HG02884 (cell line): ENCODE measurements at regions not wholly inside any gene's neighbourhood (a gene's known extent, or its start where the extent isn't known, plus 50 kb on each side); places are given as distances from the start of the nearest gene placed in this dataset.
A peak's percentile ranks its signal among the peaks of the same experiment; 100 is the strongest.

Experiments
- ATAC-seq: cut with Tn5 transposase; IDR thresholded peaks from one replicate; pipeline ENCODE4 v1.9.1; 2021; ENCODE audit warnings: mild to moderate bottlenecking, moderate library complexity; ENCODE audit not compliant: unreplicated experiment

- ATAC-seq, result no peak
Measured at GRCh38 chr17:72403713-72404209, 282.9 kb downstream of the SOX9 start.

DNA sequence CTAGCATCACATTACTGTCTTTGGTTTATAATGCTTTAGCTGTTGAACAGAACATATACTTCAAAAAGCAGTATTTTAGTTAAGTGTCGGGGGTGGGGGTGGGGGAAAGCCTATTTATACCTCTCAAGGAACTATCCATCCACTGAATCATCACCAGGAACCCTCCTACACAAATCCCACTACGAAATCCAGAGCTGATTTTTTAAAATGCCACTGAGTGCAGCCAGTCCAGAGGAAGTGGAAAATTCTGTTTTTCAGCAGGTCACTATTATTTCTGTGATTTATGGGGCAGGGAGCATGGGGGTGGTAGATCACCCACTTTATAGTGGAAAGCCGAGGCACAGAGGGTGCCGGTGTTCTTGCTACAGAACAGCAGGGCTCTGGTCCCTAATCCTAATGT, 284.1 kb downstream of the SOX9 start:
- no peak for ATAC-seq

- ATAC-seq, result no peak
Measured at GRCh38 chr17:72405662-72406230, 284.9 kb downstream of the SOX9 start.

- no peak for ATAC-seq
Measured at GRCh38 chr17:72406498-72406897, 285.7 kb downstream of the SOX9 start.

DNA sequence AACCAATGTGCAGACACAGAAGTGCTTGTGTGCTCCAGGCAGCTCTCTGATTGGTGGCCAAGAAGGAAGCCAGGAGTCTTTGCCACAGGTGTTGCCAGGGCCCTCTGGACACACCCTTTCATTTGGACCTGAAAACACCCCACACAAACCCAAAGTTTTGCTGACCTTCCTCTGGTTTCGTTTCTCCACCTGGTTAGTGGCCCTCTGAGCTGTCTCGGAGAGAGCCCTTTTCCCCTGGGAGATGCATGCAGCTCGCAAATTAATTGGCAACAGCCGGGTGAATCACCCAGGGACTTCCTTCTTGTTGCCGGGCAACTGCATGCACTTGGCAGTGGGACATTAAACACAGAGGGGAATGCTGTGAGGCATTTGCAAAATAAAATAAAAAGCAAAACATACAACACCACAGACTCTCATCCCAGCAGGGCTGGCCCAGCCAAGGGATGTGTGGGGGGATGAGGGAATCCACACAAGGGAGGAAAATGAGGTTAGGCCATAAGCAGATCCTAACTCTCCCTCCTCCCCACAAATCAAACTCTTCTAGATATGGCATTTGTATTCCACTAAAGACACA, 286.6 kb downstream of the SOX9 start:
- peak; percentile 64 for ATAC-seq

GRCh38 chr17:72407931-72408330, 287.1 kb downstream of the SOX9 start:
- no peak for ATAC-seq

- ATAC-seq, result no peak
Measured at GRCh38 chr17:72408641-72409040, 287.8 kb downstream of the SOX9 start.

DNA sequence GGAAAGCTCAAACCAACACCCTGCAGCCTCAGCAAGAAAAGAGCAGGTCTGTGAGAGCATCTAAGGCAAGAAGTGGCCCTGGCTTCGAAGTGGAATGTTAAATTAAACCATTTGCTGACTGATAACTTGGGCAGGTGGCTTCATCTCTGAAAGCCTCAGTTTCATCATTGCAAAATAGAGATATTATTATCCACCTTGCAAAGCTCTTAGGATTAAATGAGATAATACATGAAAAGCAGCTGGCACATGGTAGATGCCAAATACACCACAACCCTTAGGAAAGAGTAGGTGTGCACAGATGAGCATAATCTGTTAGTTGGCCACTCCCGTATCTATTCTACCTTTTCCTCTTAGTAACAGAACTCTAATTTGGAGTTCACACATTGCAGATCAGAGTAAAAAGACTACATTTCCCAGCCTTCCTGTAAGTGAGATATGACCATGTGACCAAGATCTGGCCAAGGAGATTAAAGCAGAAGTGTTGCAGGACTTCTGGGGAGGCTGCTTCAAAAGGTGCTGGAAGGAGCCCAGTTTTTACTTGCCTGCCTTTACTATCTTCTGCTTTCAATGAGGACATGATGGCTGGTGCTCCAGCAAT, 288.7 kb downstream of the SOX9 start:
- no peak for ATAC-seq

GRCh38 chr17:72411124-72411563, 290.3 kb downstream of the SOX9 start:
- ATAC-seq, result no peak

- ATAC-seq, result no peak
Measured at GRCh38 chr17:72412650-72413076, 291.8 kb downstream of the SOX9 start.

GRCh38 chr17:72413077-72414031, 292.5 kb downstream of the SOX9 start:
- no peak for ATAC-seq

DNA sequence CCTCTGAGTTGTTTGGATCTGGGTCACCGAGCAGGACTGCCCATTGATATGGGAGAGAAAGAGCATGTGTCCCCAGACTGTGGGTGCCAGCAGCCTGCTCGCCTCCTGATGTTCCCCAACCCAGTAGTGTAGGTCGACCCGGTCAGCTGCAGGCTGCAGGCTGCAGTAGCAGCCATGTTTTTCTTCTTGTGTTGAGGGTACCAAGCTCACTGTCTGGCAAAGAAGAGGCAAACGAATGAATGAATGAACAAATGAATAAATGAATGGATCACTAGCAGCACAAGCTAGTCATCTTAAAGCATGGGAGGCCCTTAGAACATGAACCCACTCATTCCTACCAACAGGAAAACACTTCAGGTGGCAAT, 293.2 kb downstream of the SOX9 start:
- no peak for ATAC-seq

GRCh38 chr17:72414967-72415853, 294.4 kb downstream of the SOX9 start:
- no peak for ATAC-seq

DNA sequence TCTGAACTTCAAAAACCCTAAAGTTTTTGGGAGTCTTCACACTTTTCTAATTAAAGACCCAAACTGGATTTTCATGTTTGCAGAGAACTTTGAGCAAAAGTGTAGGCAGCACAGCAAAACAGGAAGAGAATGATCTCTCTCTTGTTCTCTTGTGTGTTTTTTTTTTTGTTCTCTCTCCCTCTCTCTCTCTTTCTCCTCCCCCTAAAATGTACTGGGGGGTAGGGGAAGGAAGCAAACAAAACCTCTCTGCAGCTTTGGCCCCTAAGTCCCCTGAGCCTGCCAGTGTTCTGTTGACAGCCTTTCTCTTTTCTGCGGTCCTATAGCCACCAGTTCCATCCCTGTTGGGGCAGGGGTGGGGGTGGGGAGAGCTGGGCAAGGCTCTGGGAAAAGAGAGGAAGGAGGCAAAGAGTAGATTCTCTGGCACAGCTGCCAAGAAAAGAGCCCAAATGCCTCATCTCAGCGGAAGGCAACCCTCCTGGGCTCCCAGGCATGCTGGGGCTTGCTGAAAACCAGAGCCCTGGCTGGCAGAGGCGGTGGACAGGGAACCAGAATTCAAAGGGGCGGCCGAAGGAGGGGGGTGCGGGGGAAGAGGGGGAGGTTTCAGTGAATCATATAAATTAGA, 295.3 kb downstream of the SOX9 start:
- ATAC-seq, result no peak

- no peak for ATAC-seq
Measured at GRCh38 chr17:72416905-72417304, 296.1 kb downstream of the SOX9 start.

- ATAC-seq, result no peak
Measured at GRCh38 chr17:72417627-72418026, 296.8 kb downstream of the SOX9 start.

DNA sequence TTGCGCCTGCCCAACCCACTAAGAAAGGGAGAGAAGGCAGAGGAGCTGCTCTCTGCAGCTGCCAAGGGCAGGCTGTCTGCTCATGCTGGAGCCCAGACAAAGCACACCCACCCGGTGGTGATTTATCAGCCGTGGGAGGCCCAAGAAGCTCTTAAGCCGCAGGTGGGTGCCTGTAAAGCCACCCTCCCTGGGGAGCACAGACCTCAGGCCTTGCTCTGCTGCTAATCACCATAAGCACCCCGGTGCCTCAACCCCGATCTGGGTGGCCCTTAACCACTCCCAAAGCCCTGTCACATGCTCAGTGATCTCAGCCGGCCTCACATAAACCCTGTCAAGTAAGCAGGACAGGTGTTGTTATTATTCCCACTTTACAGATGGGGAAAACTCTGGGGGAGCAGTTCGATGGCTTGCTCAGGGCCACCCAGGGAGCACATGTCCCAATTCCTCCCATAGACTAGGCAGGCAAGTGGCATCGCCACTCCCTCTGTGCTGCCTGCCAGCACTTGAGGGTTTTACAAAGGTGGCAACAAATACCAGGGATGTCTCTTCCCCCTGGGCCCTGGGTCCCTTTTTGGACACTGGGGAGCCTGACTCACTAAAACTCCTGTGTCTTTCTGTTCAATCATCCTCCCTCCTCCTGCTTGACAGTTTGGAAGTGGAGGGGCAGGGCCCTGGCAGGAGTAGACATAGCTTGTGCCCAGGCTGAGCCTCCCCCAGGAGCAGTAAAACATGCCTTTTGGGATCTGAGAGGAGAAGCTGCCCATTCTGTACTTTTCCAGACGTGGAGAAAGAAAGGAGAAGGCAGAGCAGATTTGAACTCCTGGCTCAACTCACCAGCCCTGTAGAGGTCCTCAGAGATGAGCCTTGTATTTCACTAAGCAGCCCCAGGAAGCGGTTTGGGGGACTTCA, 299.3 kb downstream of the SOX9 start:
- peak; percentile 40 for ATAC-seq

DNA sequence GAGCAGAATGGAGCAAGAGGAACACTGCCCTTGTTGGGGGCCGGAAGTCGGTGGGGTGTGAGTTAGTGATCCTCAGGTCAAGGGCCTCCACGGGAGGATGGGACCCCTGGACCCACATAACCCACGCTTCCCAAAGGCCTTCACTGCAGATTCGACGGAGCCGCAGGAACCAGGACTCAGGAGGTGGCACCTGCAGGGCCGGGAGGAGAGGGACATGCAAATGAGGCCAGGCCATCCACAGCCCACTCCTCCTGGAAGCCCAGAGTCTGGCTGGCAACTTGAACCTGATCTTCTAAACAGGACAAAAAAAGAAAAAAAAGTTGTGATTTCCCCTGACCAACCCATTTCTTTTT, 299.9 kb downstream of the SOX9 start:
- no peak for ATAC-seq
